22Rv1 (cell line): ENCODE measurements at regions not wholly inside any gene's neighbourhood (a gene's known extent, or its start where the extent isn't known, plus 50 kb on each side); places are given as distances from the start of the nearest gene placed in this dataset.

Experiments
- CTCF ChIP-seq: fragments of 450-650 bp; IDR thresholded peaks from 2 replicates; pipeline ENCODE4 v1.5.1; 2017; ENCODE audit warnings: mild to moderate bottlenecking
- ZFX ChIP-seq: fragments of 450-650 bp; IDR thresholded peaks from 2 replicates; pipeline ENCODE4 v1.6.1; 2017; ENCODE audit warnings: antibody characterized with exemption, borderline replicate concordance

GRCh38 chr2:116716444-116716843 lies 1098.0 kb upstream of the DDX18 start:
- TF ChIP-seq CTCF (no peak), ZFX (no peak)
